H9 (cell line): ENCODE measurements at regions not wholly inside any gene's neighbourhood (a gene's known extent, or its start where the extent isn't known, plus 50 kb on each side); places are given as distances from the start of the nearest gene placed in this dataset.
A peak's percentile ranks its signal among the peaks of the same experiment; 100 is the strongest.
"Not testable (repeated sequence)": the region's sequence is repeated elsewhere in the genome, so short reads cannot be mapped to it uniquely, and the experiment has no call there.

Experiments used
- DNase-seq: peaks from one replicate; pipeline ENCODE4 v3.0.0-alpha.2; 2017
- H2AFZ ChIP-seq: one replicate; pipeline ENCODE4 v1.6.1; 2013; ENCODE audit warnings: mild to moderate bottlenecking, low read length, control low read depth, moderate library complexity
- H2AK5ac ChIP-seq: 2 replicates; pipeline ENCODE4 v1.6.1; 2013; ENCODE audit warnings: low read length, control low read depth, mixed read lengths; ENCODE audit not compliant: insufficient read length
- H2BK120ac ChIP-seq: one replicate; pipeline ENCODE4 v1.6.1; 2013; ENCODE audit warnings: low read depth, mild to moderate bottlenecking, low read length, control low read depth, inconsistent platforms; ENCODE audit not compliant: poor library complexity, severe bottlenecking
- H2BK12ac ChIP-seq: 2 replicates; pipeline ENCODE4 v1.6.1; 2013; ENCODE audit warnings: low read length, control low read depth, mixed read lengths, low read depth; ENCODE audit not compliant: insufficient read length
- H2BK15ac ChIP-seq: 2 replicates; pipeline ENCODE4 v1.6.1; 2013; ENCODE audit warnings: low read depth, low read length, control low read depth
- H2BK20ac ChIP-seq: one replicate; pipeline ENCODE4 v1.6.1; 2013; ENCODE audit warnings: low read depth, mild to moderate bottlenecking, low read length, control low read depth, inconsistent platforms; ENCODE audit not compliant: poor library complexity, severe bottlenecking
- H2BK5ac ChIP-seq: 2 replicates; pipeline ENCODE4 v1.6.1; 2013; ENCODE audit warnings: low read length, control low read depth, mixed read lengths; ENCODE audit not compliant: insufficient read length
- H3K14ac ChIP-seq: 2 replicates; pipeline ENCODE4 v1.6.1; 2013; ENCODE audit warnings: low read length, control low read depth; ENCODE audit not compliant: insufficient read depth
- H3K18ac ChIP-seq: 2 replicates; pipeline ENCODE4 v1.6.1; 2013; ENCODE audit warnings: low read depth, mild to moderate bottlenecking, mixed read lengths, low read length, control low read depth; ENCODE audit not compliant: insufficient read length
- H3K23ac ChIP-seq: 2 replicates; pipeline ENCODE4 v1.6.1; 2013; ENCODE audit warnings: low read length, control low read depth, mixed read lengths, low read depth; ENCODE audit not compliant: insufficient read length
- H3K23me2 ChIP-seq: 2 replicates; pipeline ENCODE4 v1.6.1; 2013; ENCODE audit warnings: low read depth, mild to moderate bottlenecking, mixed read lengths, low read length, control low read depth; ENCODE audit not compliant: insufficient read length, poor library complexity, severe bottlenecking
- H3K27ac ChIP-seq: 2 replicates; pipeline ENCODE4 v1.5.1; 2013; ENCODE audit warnings: low read length, control low read depth, mixed read lengths, low read depth; ENCODE audit not compliant: insufficient read length
- H3K27me3 ChIP-seq: 2 replicates; pipeline ENCODE4 v1.6.1; 2013; ENCODE audit warnings: low read length, control low read depth, inconsistent platforms; ENCODE audit not compliant: insufficient read depth
- H3K4ac ChIP-seq: 2 replicates; pipeline ENCODE4 v1.6.1; 2013; ENCODE audit warnings: low read depth, mild to moderate bottlenecking, control low read depth, inconsistent platforms, low read length, moderate library complexity
- H3K4me1 ChIP-seq: 2 replicates; pipeline ENCODE4 v1.6.1; 2013; ENCODE audit warnings: low read length, control low read depth, inconsistent platforms; ENCODE audit not compliant: insufficient read depth
- H3K4me2 ChIP-seq: 2 replicates; pipeline ENCODE4 v1.6.1; 2013; ENCODE audit warnings: low read length, control low read depth, mixed read lengths; ENCODE audit not compliant: insufficient read length, insufficient read depth
- H3K56ac ChIP-seq: 2 replicates; pipeline ENCODE4 v1.6.1; 2013; ENCODE audit warnings: low read depth, mild to moderate bottlenecking, mixed read lengths, low read length, control low read depth; ENCODE audit not compliant: insufficient read length
- H3K79me1 ChIP-seq: 2 replicates; pipeline ENCODE4 v1.6.1; 2013; ENCODE audit warnings: low read depth, mild to moderate bottlenecking, moderate library complexity, low read length, control low read depth, inconsistent platforms; ENCODE audit not compliant: insufficient read depth, poor library complexity, severe bottlenecking
- H3K79me2 ChIP-seq: 2 replicates; pipeline ENCODE4 v1.6.1; 2013; ENCODE audit warnings: low read length, control low read depth, inconsistent platforms; ENCODE audit not compliant: insufficient read depth
- H3K9ac ChIP-seq: 2 replicates; pipeline ENCODE4 v1.6.1; 2013; ENCODE audit warnings: low read length, control low read depth, mixed read lengths; ENCODE audit not compliant: insufficient read length; ENCODE audit errors: extremely low read depth
- H3K9me3 ChIP-seq: one replicate; pipeline ENCODE4 v1.6.1; 2013; ENCODE audit warnings: low read depth, low read length, inconsistent platforms; ENCODE audit not compliant: control insufficient read depth
- H3T11ph ChIP-seq: one replicate; pipeline ENCODE4 v1.6.1; 2013; ENCODE audit warnings: mild to moderate bottlenecking, low read length, control low read depth, inconsistent platforms
- H4K20me1 ChIP-seq: one replicate; pipeline ENCODE4 v1.6.1; 2013; ENCODE audit not compliant: control insufficient read depth, insufficient read length, insufficient read depth
- H4K5ac ChIP-seq: 2 replicates; pipeline ENCODE4 v1.6.1; 2013; ENCODE audit warnings: low read depth, mild to moderate bottlenecking, mixed read lengths, low read length, control low read depth; ENCODE audit not compliant: insufficient read length
- H4K8ac ChIP-seq: replicated peaks from 2 replicates; pipeline ENCODE4 v1.6.1; 2013; ENCODE audit warnings: low read length, control low read depth, mixed read lengths, low read depth; ENCODE audit not compliant: insufficient read length
- H4K91ac ChIP-seq: 2 replicates; pipeline ENCODE4 v1.6.1; 2013; ENCODE audit warnings: low read depth, mild to moderate bottlenecking, moderate library complexity, mixed read lengths, low read length, control low read depth; ENCODE audit not compliant: insufficient read length
- H3K27ac Mint-ChIP-seq, 3 experiments: 2 replicates in 2 of 3; 3 replicates in 1 of 3; pipeline ENCODE4 v1.8.0; 2020 to 2021; ENCODE audit warnings: mixed read lengths in 3 of 3, mild to moderate bottlenecking in 1 of 3, moderate library complexity in 1 of 3
- H3K27me3 Mint-ChIP-seq: 2 replicates; pipeline ENCODE4 v1.8.0; 2021; ENCODE audit warnings: low read depth, mild to moderate bottlenecking, moderate library complexity, mixed read lengths
- H3K36me3 Mint-ChIP-seq, 3 experiments: 2 replicates in 2 of 3; 3 replicates in 1 of 3; pipeline ENCODE4 v1.8.0; 2020 to 2021; ENCODE audit warnings: low read depth in 3 of 3, mixed read lengths in 3 of 3; ENCODE audit not compliant: insufficient read depth in 1 of 3
- H3K4me1 Mint-ChIP-seq, 2 experiments: 2 replicates each; pipeline ENCODE4 v1.8.0; 2020; ENCODE audit warnings: mixed read lengths in 2 of 2
- H3K4me3 Mint-ChIP-seq, 2 experiments: 2 replicates in 1 of 2; 3 replicates in 1 of 2; pipeline ENCODE4 v1.8.0; 2020 to 2021; ENCODE audit warnings: mild to moderate bottlenecking in 2 of 2, mixed read lengths in 2 of 2, moderate library complexity in 1 of 2
- H3K9me3 Mint-ChIP-seq, 2 experiments: 2 replicates in 1 of 2; 3 replicates in 1 of 2; pipeline ENCODE4 v1.8.0; 2020; ENCODE audit warnings: mild to moderate bottlenecking in 2 of 2, mixed read lengths in 2 of 2, moderate library complexity in 1 of 2
- WGBS: extraction: QIAGEN DNeasy Blood & Tissue Kit; methylation state at CpG from one replicate; pipeline ENCODE4 v1.1.7; 2013; ENCODE audit warnings: missing lambda C conversion rate, low lambda C conversion rate, mixed read lengths; ENCODE audit not compliant: insufficient read length; ENCODE audit errors: extremely low coverage; 5-methylcytosine and 5-hydroxymethylcytosine counted together
- TF ChIP-seq, protein P1 (sequence below): fragments of 200-600 bp; sonication (generic); conservative IDR thresholded peaks from 3 replicates; pipeline ENCODE4 v1.8.0; 2021; ENCODE audit warnings: antibody characterized with exemption, mild to moderate bottlenecking

DNA sequence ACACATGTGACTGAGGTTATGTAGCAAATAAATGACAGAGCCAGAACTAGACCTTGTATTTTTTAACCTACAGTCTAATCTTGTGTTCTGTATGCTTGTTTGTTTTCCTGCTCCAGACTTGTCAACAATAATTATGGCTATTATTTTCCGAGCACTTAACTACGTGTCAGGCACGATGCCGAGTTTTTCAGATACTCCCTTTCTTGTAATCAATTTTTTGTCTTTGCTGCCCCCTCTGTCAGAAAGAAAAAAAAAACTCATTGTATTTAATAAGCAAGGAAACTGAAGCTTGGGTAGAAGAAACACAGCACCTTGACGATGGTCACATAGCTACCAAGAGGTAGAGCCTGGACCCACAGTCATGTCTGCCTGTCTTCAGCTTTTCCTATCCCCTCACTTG lies 95.7 kb upstream of the TRIM77 start:
- H3K4me1 Mint-ChIP-seq, result not testable (repeated sequence)
- no CpG with 5 or more reads among the region's 5 CpGs for WGBS

More for the DNA sequence above, 95.7 kb upstream of the TRIM77 start:
- not testable (repeated sequence) for H3K23me2 ChIP-seq, H4K8ac ChIP-seq, H2BK15ac ChIP-seq, H3K36me3 Mint-ChIP-seq, H2AK5ac ChIP-seq, H4K20me1 ChIP-seq, H3K23ac ChIP-seq, H3K56ac ChIP-seq, H3T11ph ChIP-seq, H2BK5ac ChIP-seq, H3K79me2 ChIP-seq, H3K9me3 ChIP-seq, H2BK20ac ChIP-seq, H3K4ac ChIP-seq, H3K27me3 ChIP-seq, H2BK120ac ChIP-seq, H2BK12ac ChIP-seq, H3K9ac ChIP-seq, H4K91ac ChIP-seq, H3K4me1 ChIP-seq, H3K14ac ChIP-seq, H4K5ac ChIP-seq, H3K4me2 ChIP-seq, H3K9me3 Mint-ChIP-seq, H3K18ac ChIP-seq, H3K79me1 ChIP-seq, H2AFZ ChIP-seq, H3K27me3 Mint-ChIP-seq, H3K4me3 Mint-ChIP-seq, DNase-seq, H3K27ac ChIP-seq
- H3K27ac Mint-ChIP-seq, result 0 out of 7 replicates have a peak overlapping the region, but pooled peaks of 1 of the 3 experiments have one; percentile 11
- TF ChIP-seq, protein P1, sequence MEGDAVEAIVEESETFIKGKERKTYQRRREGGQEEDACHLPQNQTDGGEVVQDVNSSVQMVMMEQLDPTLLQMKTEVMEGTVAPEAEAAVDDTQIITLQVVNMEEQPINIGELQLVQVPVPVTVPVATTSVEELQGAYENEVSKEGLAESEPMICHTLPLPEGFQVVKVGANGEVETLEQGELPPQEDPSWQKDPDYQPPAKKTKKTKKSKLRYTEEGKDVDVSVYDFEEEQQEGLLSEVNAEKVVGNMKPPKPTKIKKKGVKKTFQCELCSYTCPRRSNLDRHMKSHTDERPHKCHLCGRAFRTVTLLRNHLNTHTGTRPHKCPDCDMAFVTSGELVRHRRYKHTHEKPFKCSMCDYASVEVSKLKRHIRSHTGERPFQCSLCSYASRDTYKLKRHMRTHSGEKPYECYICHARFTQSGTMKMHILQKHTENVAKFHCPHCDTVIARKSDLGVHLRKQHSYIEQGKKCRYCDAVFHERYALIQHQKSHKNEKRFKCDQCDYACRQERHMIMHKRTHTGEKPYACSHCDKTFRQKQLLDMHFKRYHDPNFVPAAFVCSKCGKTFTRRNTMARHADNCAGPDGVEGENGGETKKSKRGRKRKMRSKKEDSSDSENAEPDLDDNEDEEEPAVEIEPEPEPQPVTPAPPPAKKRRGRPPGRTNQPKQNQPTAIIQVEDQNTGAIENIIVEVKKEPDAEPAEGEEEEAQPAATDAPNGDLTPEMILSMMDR, result peak; percentile 45; the same call in 2 of the 3 replicates
